WTC11 (cell line): ENCODE measurements at regions not wholly inside any gene's neighbourhood (a gene's known extent, or its start where the extent isn't known, plus 50 kb on each side); places are given as distances from the start of the nearest gene placed in this dataset.

Source experiments
- ATAC-seq: fragments of 200-7000 bp; cut with Tn5 transposase; 2 replicates; pipeline ENCODE4 v1.10.0; 2021; ENCODE audit warnings: mild to moderate bottlenecking, moderate library complexity
- CTCF ChIA-PET: fragments of 300-600 bp; sonication (Branson Sonifier 250); formaldehyde crosslinking; loops from one replicate; lab custom pipeline; 2021; ENCODE audit warnings: antibody characterized with exemption; lab: Charles Lee
- POLR2A ChIA-PET: fragments of 350-600 bp; sonication (Branson Sonifier 250); formaldehyde crosslinking; loops from one replicate; lab custom pipeline; 2021; ENCODE audit warnings: antibody characterized with exemption; lab: Charles Lee
- DNase-seq: peaks from one replicate; pipeline ENCODE4 v3.0.0; 2021; ENCODE audit warnings: low spot score
- H3K27ac Mint-ChIP-seq: 2 replicates; pipeline ENCODE4 v1.8.0; 2021; ENCODE audit warnings: mixed read lengths
- H3K27me3 Mint-ChIP-seq: 2 replicates; pipeline ENCODE4 v1.8.0; 2021; ENCODE audit warnings: low read depth, mild to moderate bottlenecking, moderate library complexity, mixed read lengths
- H3K36me3 Mint-ChIP-seq: 2 replicates; pipeline ENCODE4 v1.8.0; 2021; ENCODE audit warnings: mixed read lengths
- H3K4me1 Mint-ChIP-seq: 2 replicates; pipeline ENCODE4 v1.8.0; 2022; ENCODE audit warnings: mixed read lengths
- H3K4me3 Mint-ChIP-seq: 2 replicates; pipeline ENCODE4 v1.8.0; 2021; ENCODE audit warnings: mild to moderate bottlenecking, moderate library complexity, mixed read lengths
- H3K9me3 Mint-ChIP-seq: 2 replicates; pipeline ENCODE4 v1.8.0; 2021; ENCODE audit warnings: mixed read lengths
- ATF6 ChIP-seq: sonication (generic); formaldehyde crosslinking; IDR thresholded peaks from 2 replicates; pipeline ENCODE4 v1.8.1; 2023; ENCODE audit warnings: mild to moderate bottlenecking, missing genetic modification reagents
- CBFB ChIP-seq: sonication (generic); formaldehyde crosslinking; IDR thresholded peaks from 2 replicates; pipeline ENCODE4 v1.8.1; 2022; ENCODE audit warnings: mild to moderate bottlenecking, low read depth, missing genetic modification reagents
- E2F4 ChIP-seq: sonication (generic); formaldehyde crosslinking; IDR thresholded peaks from 2 replicates; pipeline ENCODE4 v1.8.1; 2022; ENCODE audit warnings: low read depth, mild to moderate bottlenecking, moderate library complexity, missing genetic modification reagents, borderline replicate concordance
- ERG ChIP-seq: fragments of 250-450 bp; sonication (Bioruptor Pico); IDR thresholded peaks from 2 replicates; pipeline ENCODE4 v1.8.0; 2021; ENCODE audit warnings: mild to moderate bottlenecking
- FOXK1 ChIP-seq: sonication (generic); formaldehyde crosslinking; IDR thresholded peaks from 2 replicates; pipeline ENCODE4 v1.8.0; 2022; ENCODE audit warnings: mild to moderate bottlenecking, moderate library complexity, missing genetic modification reagents
- GABPB1 ChIP-seq: sonication (generic); formaldehyde crosslinking; IDR thresholded peaks from 2 replicates; pipeline ENCODE4 v1.8.1; 2023; ENCODE audit warnings: mild to moderate bottlenecking, missing genetic modification reagents
- GRHL2 ChIP-seq: fragments of 250-450 bp; sonication (Bioruptor Pico); IDR thresholded peaks from 2 replicates; pipeline ENCODE4 v1.8.0; 2022; ENCODE audit warnings: mild to moderate bottlenecking, moderate library complexity; ENCODE audit not compliant: insufficient replicate concordance, severe bottlenecking
- IRF2 ChIP-seq: sonication (generic); formaldehyde crosslinking; IDR thresholded peaks from 2 replicates; pipeline ENCODE4 v1.8.0; 2022; ENCODE audit warnings: low read depth, missing genetic modification reagents, borderline replicate concordance
- NFE2L1 ChIP-seq: sonication (generic); formaldehyde crosslinking; IDR thresholded peaks from 2 replicates; pipeline ENCODE4 v1.8.1; 2023; ENCODE audit warnings: missing genetic modification reagents
- NFYB ChIP-seq: sonication (generic); formaldehyde crosslinking; conservative IDR thresholded peaks from 2 replicates; pipeline ENCODE4 v1.8.0; 2022; ENCODE audit warnings: low read depth, missing genetic modification reagents
- PREB ChIP-seq: sonication (generic); formaldehyde crosslinking; IDR thresholded peaks from 2 replicates; pipeline ENCODE4 v1.8.1; 2022; ENCODE audit warnings: mild to moderate bottlenecking, missing genetic modification reagents, moderate library complexity, borderline replicate concordance
- RORB ChIP-seq: fragments of 250-450 bp; sonication (Bioruptor Pico); IDR thresholded peaks from 2 replicates; pipeline ENCODE4 v1.9.0; 2021; ENCODE audit warnings: mild to moderate bottlenecking
- SMAD4 ChIP-seq: sonication (generic); formaldehyde crosslinking; IDR thresholded peaks from 2 replicates; pipeline ENCODE4 v1.8.0; 2022; ENCODE audit warnings: mild to moderate bottlenecking, missing genetic modification reagents
- SOX15 ChIP-seq: fragments of 250-450 bp; sonication (Bioruptor Pico); IDR thresholded peaks from 2 replicates; pipeline ENCODE4 v1.9.0; 2021; ENCODE audit warnings: mild to moderate bottlenecking
- TP53 ChIP-seq: sonication (generic); formaldehyde crosslinking; IDR thresholded peaks from 2 replicates; pipeline ENCODE4 v1.8.1; 2023; ENCODE audit warnings: mild to moderate bottlenecking, missing genetic modification reagents
- ZMAT4 ChIP-seq: fragments of 250-450 bp; sonication (Bioruptor Pico); IDR thresholded peaks from 2 replicates; pipeline ENCODE4 v1.9.0; 2021; ENCODE audit warnings: mild to moderate bottlenecking
- TF ChIP-seq, protein P1 (sequence below): sonication (generic); formaldehyde crosslinking; IDR thresholded peaks from 2 replicates; pipeline ENCODE4 v1.8.1; 2023; ENCODE audit warnings: mild to moderate bottlenecking, missing genetic modification reagents
- TF ChIP-seq, protein P2 (sequence below): sonication (generic); formaldehyde crosslinking; IDR thresholded peaks from 2 replicates; pipeline ENCODE4 v1.8.1; 2022; ENCODE audit warnings: mild to moderate bottlenecking, moderate library complexity, missing genetic modification reagents
- TF ChIP-seq, protein P3 (sequence below): sonication (generic); formaldehyde crosslinking; IDR thresholded peaks from 2 replicates; pipeline ENCODE4 v1.8.0; 2022; ENCODE audit warnings: mild to moderate bottlenecking, missing genetic modification reagents

GRCh38 chr21:38042246-38042645, 126.0 kb upstream of the KCNJ6 start:
- 0 out of 2 replicates have a peak, but pooled peaks cover 7% of the 10 kb centered on the region for H3K9me3 Mint-ChIP-seq
- no peak for TF ChIP-seq FOXK1 (CRISPR knock-in tag)
- TF ChIP-seq PREB (CRISPR knock-in tag): no peak
- no peak for TF ChIP-seq SOX15
- TF ChIP-seq E2F4 (CRISPR knock-in tag): no peak
- no peak for TF ChIP-seq GABPB1 (CRISPR knock-in tag)
- no peak for TF ChIP-seq NFYB (CRISPR knock-in tag)
- TF ChIP-seq ERG (CRISPR knock-in tag): no peak
- TF ChIP-seq, all 79 proteins: peak for 0
- ATAC-seq (no peak), DNase-seq (no peak)
- no peak overlapping the region for H3K27ac Mint-ChIP-seq
- H3K27me3 Mint-ChIP-seq: no peaks in the 10 kb centered on the region
- ChIA-PET CTCF (no interaction called here), POLR2A (no interaction called here)
- no peak overlapping the region for H3K4me3 Mint-ChIP-seq
- no peaks in the 10 kb centered on the region for H3K36me3 Mint-ChIP-seq
- peaks cover 15% of the 10 kb centered on the region for H3K4me1 Mint-ChIP-seq

DNA sequence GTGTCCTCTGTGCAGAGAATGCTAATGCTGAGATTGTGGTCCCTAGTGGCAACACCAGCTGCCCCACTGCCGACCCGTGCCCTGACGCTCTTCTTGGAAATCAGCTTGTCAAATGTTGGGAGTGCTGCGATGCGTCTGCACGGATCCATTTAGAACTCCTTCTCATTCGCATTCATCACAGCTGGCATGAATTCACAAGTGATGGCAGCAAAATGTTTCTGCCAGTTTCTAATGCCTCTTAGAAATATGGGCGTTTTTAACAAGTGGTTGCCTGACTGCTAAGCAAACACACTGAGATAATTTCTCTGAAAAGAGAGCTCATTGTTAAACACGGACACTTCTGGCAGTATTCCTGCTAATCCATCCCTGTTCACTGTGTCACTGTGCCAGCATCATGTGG, 131.9 kb upstream of the KCNJ6 start:
- H3K27me3 Mint-ChIP-seq: no peaks in the 10 kb centered on the region
- CTCF ChIA-PET: interaction anchor here (0.6 kb wide), 1 partner anchor 708 kb away, joined by 3 read pairs; no protein-coding TSS in a partner anchor
- no peak for DNase-seq
- no peak for ATAC-seq
- 0 out of 2 replicates have a peak, but pooled peaks cover 5% of the 10 kb centered on the region for H3K9me3 Mint-ChIP-seq
- no peaks in the 10 kb centered on the region for H3K36me3 Mint-ChIP-seq
- no peak overlapping the region for H3K27ac Mint-ChIP-seq
- TF ChIP-seq, protein P1, sequence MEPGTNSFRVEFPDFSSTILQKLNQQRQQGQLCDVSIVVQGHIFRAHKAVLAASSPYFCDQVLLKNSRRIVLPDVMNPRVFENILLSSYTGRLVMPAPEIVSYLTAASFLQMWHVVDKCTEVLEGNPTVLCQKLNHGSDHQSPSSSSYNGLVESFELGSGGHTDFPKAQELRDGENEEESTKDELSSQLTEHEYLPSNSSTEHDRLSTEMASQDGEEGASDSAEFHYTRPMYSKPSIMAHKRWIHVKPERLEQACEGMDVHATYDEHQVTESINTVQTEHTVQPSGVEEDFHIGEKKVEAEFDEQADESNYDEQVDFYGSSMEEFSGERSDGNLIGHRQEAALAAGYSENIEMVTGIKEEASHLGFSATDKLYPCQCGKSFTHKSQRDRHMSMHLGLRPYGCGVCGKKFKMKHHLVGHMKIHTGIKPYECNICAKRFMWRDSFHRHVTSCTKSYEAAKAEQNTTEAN: no peak
- TF ChIP-seq NFE2L1 (CRISPR knock-in tag): no peak
- TF ChIP-seq, protein P2, sequence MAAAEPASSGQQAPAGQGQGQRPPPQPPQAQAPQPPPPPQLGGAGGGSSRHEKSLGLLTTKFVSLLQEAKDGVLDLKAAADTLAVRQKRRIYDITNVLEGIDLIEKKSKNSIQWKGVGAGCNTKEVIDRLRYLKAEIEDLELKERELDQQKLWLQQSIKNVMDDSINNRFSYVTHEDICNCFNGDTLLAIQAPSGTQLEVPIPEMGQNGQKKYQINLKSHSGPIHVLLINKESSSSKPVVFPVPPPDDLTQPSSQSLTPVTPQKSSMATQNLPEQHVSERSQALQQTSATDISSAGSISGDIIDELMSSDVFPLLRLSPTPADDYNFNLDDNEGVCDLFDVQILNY (CRISPR knock-in tag): no peak
- no peak for TF ChIP-seq SMAD4 (CRISPR knock-in tag)
- no peak overlapping the region for H3K4me3 Mint-ChIP-seq
- H3K4me1 Mint-ChIP-seq: peaks cover 2% of the 10 kb centered on the region; the same call in 1 of the 2 replicates
- POLR2A ChIA-PET: no interaction called here

DNA sequence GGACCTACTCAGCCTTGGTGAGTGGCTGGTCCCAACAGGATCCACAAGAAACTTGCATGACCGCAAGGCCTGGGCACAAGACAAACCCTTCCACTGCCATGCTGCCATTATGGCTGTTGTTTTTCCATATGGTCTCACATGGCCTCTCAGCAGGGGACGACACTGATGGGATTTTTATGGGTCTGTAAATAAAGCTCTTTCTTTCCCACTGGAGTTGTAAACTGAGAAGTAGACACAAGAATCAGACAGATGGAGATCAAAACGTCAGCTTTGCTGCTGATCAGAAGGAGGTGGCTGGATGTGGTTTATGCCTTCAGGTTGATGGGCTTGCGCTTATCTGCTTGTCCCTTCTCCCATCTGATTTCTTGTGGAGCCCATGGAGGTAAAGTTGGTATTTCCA, 138.1 kb upstream of the KCNJ6 start:
- ATAC-seq: no peak
- H3K4me1 Mint-ChIP-seq: no peaks in the 10 kb centered on the region
- no peak for DNase-seq
- H3K4me3 Mint-ChIP-seq: no peak overlapping the region
- ChIA-PET CTCF (no interaction called here), POLR2A (no interaction called here)
- no peak overlapping the region for H3K27ac Mint-ChIP-seq
- peaks cover 27% of the 10 kb centered on the region for H3K27me3 Mint-ChIP-seq
- H3K9me3 Mint-ChIP-seq: peaks cover 5% of the 10 kb centered on the region
- no peaks in the 10 kb centered on the region for H3K36me3 Mint-ChIP-seq
- no peak for TF ChIP-seq CBFB (CRISPR knock-in tag)
- TF ChIP-seq, protein P3, sequence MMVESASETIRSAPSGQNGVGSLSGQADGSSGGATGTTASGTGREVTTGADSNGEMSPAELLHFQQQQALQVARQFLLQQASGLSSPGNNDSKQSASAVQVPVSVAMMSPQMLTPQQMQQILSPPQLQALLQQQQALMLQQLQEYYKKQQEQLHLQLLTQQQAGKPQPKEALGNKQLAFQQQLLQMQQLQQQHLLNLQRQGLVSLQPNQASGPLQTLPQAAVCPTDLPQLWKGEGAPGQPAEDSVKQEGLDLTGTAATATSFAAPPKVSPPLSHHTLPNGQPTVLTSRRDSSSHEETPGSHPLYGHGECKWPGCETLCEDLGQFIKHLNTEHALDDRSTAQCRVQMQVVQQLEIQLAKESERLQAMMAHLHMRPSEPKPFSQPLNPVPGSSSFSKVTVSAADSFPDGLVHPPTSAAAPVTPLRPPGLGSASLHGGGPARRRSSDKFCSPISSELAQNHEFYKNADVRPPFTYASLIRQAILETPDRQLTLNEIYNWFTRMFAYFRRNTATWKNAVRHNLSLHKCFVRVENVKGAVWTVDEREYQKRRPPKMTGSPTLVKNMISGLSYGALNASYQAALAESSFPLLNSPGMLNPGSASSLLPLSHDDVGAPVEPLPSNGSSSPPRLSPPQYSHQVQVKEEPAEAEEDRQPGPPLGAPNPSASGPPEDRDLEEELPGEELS (CRISPR knock-in tag): no peak
- TF ChIP-seq ERG (CRISPR knock-in tag): no peak
- no peak for TF ChIP-seq TP53 (CRISPR knock-in tag)
- TF ChIP-seq ATF6: no peak
- no peak for TF ChIP-seq GRHL2 (CRISPR knock-in tag)
- TF ChIP-seq ZMAT4 (CRISPR knock-in tag): no peak
- no peak for TF ChIP-seq RORB (CRISPR knock-in tag)
- no peak for TF ChIP-seq IRF2 (CRISPR knock-in tag)
